Osteoblast (primary cell): ENCODE measurements at regions not wholly inside any gene's neighbourhood (a gene's known extent, or its start where the extent isn't known, plus 50 kb on each side); places are given as distances from the start of the nearest gene placed in this dataset.

Source experiments
- DNase-seq: peaks from one replicate; pipeline ENCODE4 v3.0.0; 2011; ENCODE audit warnings: low spot score, mixed read lengths; ENCODE audit not compliant: insufficient read length; ENCODE audit errors: missing footprints
- H2AFZ ChIP-seq: 2 replicates; pipeline ENCODE4 v1.6.0; 2011; ENCODE audit warnings: mild to moderate bottlenecking, low read length
- H3K27ac ChIP-seq: 2 replicates; pipeline ENCODE4 v1.5.1; 2011; ENCODE audit warnings: mild to moderate bottlenecking, low read depth, low read length, moderate library complexity
- H3K27me3 ChIP-seq: 2 replicates; pipeline ENCODE4 v1.6.0; 2012; ENCODE audit warnings: mild to moderate bottlenecking, control low read depth, inconsistent platforms, low read length, moderate library complexity; ENCODE audit not compliant: insufficient read depth
- H3K36me3 ChIP-seq: 2 replicates; pipeline ENCODE4 v1.5.1; 2011; ENCODE audit warnings: mild to moderate bottlenecking, low read length, control low read depth, moderate library complexity; ENCODE audit not compliant: insufficient read depth
- H3K4me1 ChIP-seq: 2 replicates; pipeline ENCODE4 v1.5.1; 2011; ENCODE audit warnings: mild to moderate bottlenecking, low read length, control low read depth, moderate library complexity; ENCODE audit not compliant: insufficient read depth
- H3K4me2 ChIP-seq: 2 replicates; pipeline ENCODE4 v1.6.0; 2011; ENCODE audit warnings: mild to moderate bottlenecking, low read length; ENCODE audit not compliant: insufficient read depth
- H3K4me3 ChIP-seq: fragments of 200-600 bp; sonication (generic); 3 replicates; pipeline ENCODE4 v1.5.1; 2012; ENCODE audit warnings: mild to moderate bottlenecking, low read length, inconsistent platforms; ENCODE audit not compliant: insufficient read depth
- H3K79me2 ChIP-seq: 2 replicates; pipeline ENCODE4 v1.6.0; 2012; ENCODE audit warnings: mild to moderate bottlenecking, low read length, control low read depth, inconsistent platforms; ENCODE audit not compliant: insufficient read depth
- H3K9me3 ChIP-seq: 2 replicates; pipeline ENCODE4 v1.5.1; 2011; ENCODE audit warnings: low read depth, low read length, control low read depth
- H4K20me1 ChIP-seq: 2 replicates; pipeline ENCODE4 v1.6.0; 2012; ENCODE audit warnings: mild to moderate bottlenecking, low read length, control low read depth; ENCODE audit not compliant: insufficient read depth
- TF ChIP-seq, protein P1 (sequence below): IDR thresholded peaks from 2 replicates; pipeline ENCODE4 v1.5.1; 2011; ENCODE audit warnings: mild to moderate bottlenecking, low read depth, low read length, moderate library complexity; ENCODE audit errors: extremely low read depth

GRCh38 chr3:72413228-72413627 lies 435.0 kb downstream of the SHQ1 start:
- no peaks in the 10 kb centered on the region for H3K9me3 ChIP-seq
- no peak overlapping the region for H3K27ac ChIP-seq
- peaks cover 93% of the 10 kb centered on the region for H4K20me1 ChIP-seq
- H3K4me2 ChIP-seq: no peak overlapping the region
- H3K27me3 ChIP-seq: no peaks in the 10 kb centered on the region
- TF ChIP-seq, protein P1, sequence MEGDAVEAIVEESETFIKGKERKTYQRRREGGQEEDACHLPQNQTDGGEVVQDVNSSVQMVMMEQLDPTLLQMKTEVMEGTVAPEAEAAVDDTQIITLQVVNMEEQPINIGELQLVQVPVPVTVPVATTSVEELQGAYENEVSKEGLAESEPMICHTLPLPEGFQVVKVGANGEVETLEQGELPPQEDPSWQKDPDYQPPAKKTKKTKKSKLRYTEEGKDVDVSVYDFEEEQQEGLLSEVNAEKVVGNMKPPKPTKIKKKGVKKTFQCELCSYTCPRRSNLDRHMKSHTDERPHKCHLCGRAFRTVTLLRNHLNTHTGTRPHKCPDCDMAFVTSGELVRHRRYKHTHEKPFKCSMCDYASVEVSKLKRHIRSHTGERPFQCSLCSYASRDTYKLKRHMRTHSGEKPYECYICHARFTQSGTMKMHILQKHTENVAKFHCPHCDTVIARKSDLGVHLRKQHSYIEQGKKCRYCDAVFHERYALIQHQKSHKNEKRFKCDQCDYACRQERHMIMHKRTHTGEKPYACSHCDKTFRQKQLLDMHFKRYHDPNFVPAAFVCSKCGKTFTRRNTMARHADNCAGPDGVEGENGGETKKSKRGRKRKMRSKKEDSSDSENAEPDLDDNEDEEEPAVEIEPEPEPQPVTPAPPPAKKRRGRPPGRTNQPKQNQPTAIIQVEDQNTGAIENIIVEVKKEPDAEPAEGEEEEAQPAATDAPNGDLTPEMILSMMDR: no peak
- peaks cover 2% of the 10 kb centered on the region for H3K4me1 ChIP-seq
- peaks cover 100% of the 10 kb centered on the region for H3K79me2 ChIP-seq
- DNase-seq: no peak
- H2AFZ ChIP-seq: no peak overlapping the region
- no peak overlapping the region for H3K4me3 ChIP-seq
- H3K36me3 ChIP-seq: no peaks in the 10 kb centered on the region

DNA sequence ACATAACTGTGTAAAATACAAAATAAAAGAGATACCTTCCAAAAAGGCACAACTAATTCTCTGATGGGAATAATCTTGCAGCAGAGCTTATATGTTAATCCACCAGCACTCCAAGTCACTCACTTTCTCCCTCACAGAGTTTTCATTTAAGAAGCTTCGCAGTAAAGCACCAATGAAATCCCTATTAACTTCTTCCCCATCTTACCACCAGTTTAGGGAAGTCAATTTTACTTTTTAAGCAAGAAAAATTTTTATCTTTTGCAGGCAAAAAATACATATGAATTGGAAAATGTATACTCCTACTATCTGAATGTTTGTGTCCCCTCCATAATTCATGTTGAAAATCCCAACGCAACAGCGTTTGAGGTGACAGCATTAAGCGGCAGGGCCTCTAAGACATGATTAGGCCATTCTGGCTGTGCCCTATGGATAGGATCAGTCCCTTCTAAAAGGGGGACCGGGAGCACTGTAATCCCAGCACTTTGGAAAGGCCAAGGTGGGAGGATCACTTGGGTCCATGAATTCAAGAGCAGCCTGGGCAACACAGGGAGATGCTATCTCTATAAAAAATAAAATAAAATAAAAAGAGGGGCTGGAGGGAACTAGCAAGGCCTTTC lies 435.8 kb downstream of the SHQ1 start:
- H3K9me3 ChIP-seq: no peaks in the 10 kb centered on the region
- peaks cover 100% of the 10 kb centered on the region for H3K79me2 ChIP-seq
- no peaks in the 10 kb centered on the region for H3K4me1 ChIP-seq
- no peak overlapping the region for H3K4me3 ChIP-seq
- H3K4me2 ChIP-seq: no peak overlapping the region
- H3K27ac ChIP-seq: no peak overlapping the region
- no peaks in the 10 kb centered on the region for H3K36me3 ChIP-seq
- H4K20me1 ChIP-seq: peaks cover 93% of the 10 kb centered on the region
- no peaks in the 10 kb centered on the region for H3K27me3 ChIP-seq
- no peak overlapping the region for H2AFZ ChIP-seq
- TF ChIP-seq, protein P1: no peak
- no peak for DNase-seq

GRCh38 chr3:72411843-72412242 lies 436.4 kb downstream of the SHQ1 start:
- Histone ChIP-seq H3K79me2 (peaks cover 100% of the 10 kb centered on the region), H4K20me1 (peaks cover 94% of the 10 kb centered on the region), H3K4me1 (no peaks in the 10 kb centered on the region), H3K4me2 (no peak overlapping the region), H2AFZ (no peak overlapping the region), H3K36me3 (no peaks in the 10 kb centered on the region), H3K27me3 (no peaks in the 10 kb centered on the region), H3K4me3 (no peak overlapping the region), H3K9me3 (no peaks in the 10 kb centered on the region), H3K27ac (no peak overlapping the region)
- DNase-seq: no peak
- TF ChIP-seq, protein P1: no peak

DNA sequence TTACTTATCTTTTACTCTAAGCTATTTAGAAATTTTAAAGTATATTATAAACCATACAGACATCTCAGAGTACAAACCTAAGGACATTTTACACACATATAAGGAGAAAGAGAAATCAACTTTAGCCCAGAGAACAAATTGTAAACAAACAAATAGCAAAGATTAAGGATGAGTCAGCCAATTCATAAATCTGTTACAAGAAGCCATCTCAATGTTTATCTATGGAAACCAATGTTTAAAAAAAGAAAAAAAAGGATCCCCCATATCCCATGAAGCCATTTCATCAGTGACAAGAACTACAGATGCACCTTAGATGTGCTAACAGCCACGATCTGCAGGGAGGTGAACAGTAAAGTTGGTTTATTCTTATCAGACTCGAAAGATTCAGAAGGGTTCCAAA lies 437.1 kb downstream of the SHQ1 start:
- H3K79me2 ChIP-seq: peaks cover 100% of the 10 kb centered on the region
- H3K4me1 ChIP-seq: no peaks in the 10 kb centered on the region
- H3K9me3 ChIP-seq: no peaks in the 10 kb centered on the region
- H3K36me3 ChIP-seq: no peaks in the 10 kb centered on the region
- DNase-seq: no peak
- no peak overlapping the region for H2AFZ ChIP-seq
- H4K20me1 ChIP-seq: peaks cover 94% of the 10 kb centered on the region
- H3K27me3 ChIP-seq: no peaks in the 10 kb centered on the region
- H3K4me2 ChIP-seq: no peak overlapping the region
- no peak overlapping the region for H3K4me3 ChIP-seq
- H3K27ac ChIP-seq: no peak overlapping the region
- TF ChIP-seq, protein P1: no peak
